ENCODE measurements at regions not wholly inside any gene's neighbourhood (a gene's known extent, or its start where the extent isn't known, plus 50 kb on each side); places are given as distances from the start of the nearest gene placed in this dataset.

- H3K27ac Mint-ChIP-seq = no peak overlapping the region
- no peaks in the 10 kb centered on the region for H3K36me3 Mint-ChIP-seq (ENCODE audit: insufficient read depth)
- no peak overlapping the region for H3K4me3 Mint-ChIP-seq
- H3K9me3 Mint-ChIP-seq = no peaks in the 10 kb centered on the region
- H3K27me3 Mint-ChIP-seq = no peaks in the 10 kb centered on the region
- DNase-seq (no peak), ATAC-seq (replicated peaks) (no peak)
- no peaks in the 10 kb centered on the region for H3K4me1 Mint-ChIP-seq (ENCODE audit: low read depth in 2 of 2)
These were observed 408.8 kb upstream of the CNKSR2 start for GRCh38 chrX:20965270-20966044.

DNA sequence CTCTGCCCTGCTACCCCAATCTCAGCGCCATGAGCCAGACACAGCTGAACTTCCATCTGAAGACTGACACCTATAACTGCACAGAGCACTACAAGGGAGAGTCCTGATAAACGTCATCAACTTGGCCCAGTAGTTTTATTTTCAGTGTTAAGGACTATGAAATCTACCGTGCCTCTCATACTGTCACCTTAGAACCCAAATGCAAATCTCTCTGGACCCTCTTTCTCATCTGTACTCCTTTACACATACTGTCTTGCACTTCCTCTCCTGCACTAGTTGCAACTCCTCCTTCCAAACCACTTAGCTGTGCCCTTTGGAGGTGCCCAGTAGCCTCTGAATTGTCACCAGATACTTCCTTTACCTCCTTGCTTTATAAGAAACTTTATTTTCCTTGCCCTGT, 420.2 kb upstream of the CNKSR2 start:
- no peak for DNase-seq
- H3K27me3 Mint-ChIP-seq = no peaks in the 10 kb centered on the region
- H3K4me1 Mint-ChIP-seq (ENCODE audit: low read depth in 2 of 2) = no peaks in the 10 kb centered on the region
- H3K9me3 Mint-ChIP-seq = no peaks in the 10 kb centered on the region
- H3K4me3 Mint-ChIP-seq = no peak overlapping the region
- no peak overlapping the region for H3K27ac Mint-ChIP-seq
- H3K36me3 Mint-ChIP-seq (ENCODE audit: insufficient read depth) = no peaks in the 10 kb centered on the region
- ATAC-seq (replicated peaks) = no peak

DNA sequence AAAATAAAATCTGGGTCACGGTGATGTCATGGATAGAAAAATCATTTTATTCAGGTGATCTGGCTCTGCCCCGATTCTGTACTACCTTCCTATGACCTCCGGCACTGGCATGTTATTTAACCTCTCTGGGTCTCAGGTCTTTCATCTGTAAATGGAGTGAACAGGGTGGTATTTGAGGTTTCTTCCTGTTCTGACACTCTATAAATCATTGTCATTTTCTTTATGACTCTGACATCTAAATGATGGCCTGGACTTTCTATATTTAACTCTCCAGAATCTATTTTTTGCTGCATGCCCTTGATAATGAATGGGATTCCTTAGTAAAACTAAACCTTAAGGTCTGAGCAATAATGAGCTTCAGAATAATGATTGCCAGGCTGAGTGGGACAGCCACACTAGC, 422.0 kb upstream of the CNKSR2 start:
- no peak overlapping the region for H3K27ac Mint-ChIP-seq
- ATAC-seq (replicated peaks) (no peak), DNase-seq (no peak)
- H3K27me3 Mint-ChIP-seq = no peaks in the 10 kb centered on the region
- H3K4me1 Mint-ChIP-seq (ENCODE audit: low read depth in 2 of 2) = no peaks in the 10 kb centered on the region
- H3K36me3 Mint-ChIP-seq (ENCODE audit: insufficient read depth) = no peaks in the 10 kb centered on the region
- H3K4me3 Mint-ChIP-seq = no peak overlapping the region
- H3K9me3 Mint-ChIP-seq = no peaks in the 10 kb centered on the region

GRCh38 chrX:20951016-20951810, 423.0 kb upstream of the CNKSR2 start:
- no peak for ATAC-seq (replicated peaks)
- no peak overlapping the region for H3K4me3 Mint-ChIP-seq
- no peaks in the 10 kb centered on the region for H3K27me3 Mint-ChIP-seq
- H3K27ac Mint-ChIP-seq = no peak overlapping the region
- DNase-seq = no peak
- H3K9me3 Mint-ChIP-seq = no peaks in the 10 kb centered on the region
- no peaks in the 10 kb centered on the region for H3K4me1 Mint-ChIP-seq (ENCODE audit: low read depth in 2 of 2)
- H3K36me3 Mint-ChIP-seq (ENCODE audit: insufficient read depth) = no peaks in the 10 kb centered on the region

DNA sequence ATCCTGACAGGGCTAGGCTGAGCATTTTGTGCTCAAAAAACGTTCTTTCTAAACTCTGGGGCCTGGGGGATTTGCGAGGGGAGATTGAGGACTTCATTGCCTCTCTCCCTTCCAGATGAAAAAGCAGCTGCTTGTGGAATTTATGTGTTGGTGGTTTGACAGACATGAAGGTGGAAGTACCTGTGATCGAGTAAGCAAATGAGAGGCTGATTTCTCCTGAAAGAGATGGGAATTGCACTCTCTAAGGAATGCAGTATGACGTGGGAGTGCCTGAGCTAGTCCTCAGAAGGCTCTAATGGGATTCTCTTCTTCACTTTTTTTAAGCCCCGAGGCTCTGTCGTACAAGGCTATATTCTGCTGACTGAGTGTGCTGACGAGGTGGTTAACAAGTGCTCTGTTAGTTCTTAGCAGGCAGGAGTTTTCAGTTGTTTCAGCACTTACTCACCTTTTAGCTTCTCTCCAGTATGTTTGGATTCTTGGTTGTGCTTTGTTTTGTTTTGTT, 426.8 kb upstream of the CNKSR2 start:
- Mint-ChIP-seq H3K4me1 (ENCODE audit: low read depth in 2 of 2) (no peaks in the 10 kb centered on the region), H3K36me3 (ENCODE audit: insufficient read depth) (no peaks in the 10 kb centered on the region), H3K27me3 (no peaks in the 10 kb centered on the region), H3K27ac (no peak overlapping the region), H3K4me3 (no peak overlapping the region), H3K9me3 (no peaks in the 10 kb centered on the region)
- DNase-seq (no peak), ATAC-seq (replicated peaks) (no peak)

DNA sequence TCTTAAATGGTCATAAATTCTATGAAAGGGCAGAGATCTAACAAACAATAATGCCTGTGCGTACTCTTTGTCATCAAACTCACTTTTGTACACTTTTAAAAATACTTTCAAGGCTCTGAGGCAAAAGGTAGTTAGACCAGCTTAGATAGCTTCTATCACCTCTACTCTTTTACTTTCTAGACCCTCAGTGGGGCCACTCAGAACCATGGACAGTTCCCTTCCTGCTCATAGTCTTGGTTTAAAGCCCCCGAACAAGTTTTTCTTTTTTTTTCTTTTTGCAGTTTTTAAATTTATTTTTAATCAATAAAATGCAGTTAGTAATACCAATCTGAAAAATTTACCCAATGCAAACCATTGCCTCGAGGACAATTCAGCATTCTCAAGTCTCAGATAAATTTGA, 460.5 kb upstream of the CNKSR2 start:
- H3K4me3 Mint-ChIP-seq = no peak overlapping the region
- no peak overlapping the region for H3K27ac Mint-ChIP-seq
- no peaks in the 10 kb centered on the region for H3K9me3 Mint-ChIP-seq
- DNase-seq (no peak), ATAC-seq (replicated peaks) (no peak)
- no peaks in the 10 kb centered on the region for H3K36me3 Mint-ChIP-seq (ENCODE audit: insufficient read depth)
- H3K4me1 Mint-ChIP-seq (ENCODE audit: low read depth in 2 of 2) = no peaks in the 10 kb centered on the region
- no peaks in the 10 kb centered on the region for H3K27me3 Mint-ChIP-seq

DNA sequence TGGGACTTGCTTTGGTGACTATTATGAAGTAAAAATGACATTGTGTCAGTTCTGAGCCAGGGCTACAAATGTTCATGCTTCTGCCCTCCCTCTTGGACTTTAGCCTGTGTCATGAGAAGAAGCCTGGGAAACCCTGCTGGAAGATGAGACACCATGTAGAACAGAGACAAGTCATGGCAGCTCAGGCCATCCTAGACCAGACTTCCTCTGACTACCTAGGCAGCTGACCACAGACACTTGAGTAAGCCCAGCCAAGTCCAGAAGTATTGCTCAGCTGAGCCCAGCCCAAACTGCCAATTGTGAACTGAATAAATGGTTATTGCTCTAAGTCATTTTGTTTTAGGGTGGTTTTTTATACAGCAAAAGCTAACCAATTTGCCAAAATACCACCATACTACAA, 467.6 kb upstream of the CNKSR2 start:
- Mint-ChIP-seq H3K27ac (no peak overlapping the region), H3K27me3 (no peaks in the 10 kb centered on the region), H3K4me3 (no peak overlapping the region), H3K36me3 (ENCODE audit: insufficient read depth) (no peaks in the 10 kb centered on the region), H3K9me3 (peaks cover 5 to 9% of the 10 kb centered on the region in 2 donors), H3K4me1 (ENCODE audit: low read depth in 2 of 2) (no peaks in the 10 kb centered on the region)
- no peak for ATAC-seq (replicated peaks)
- no peak for DNase-seq

- no peaks in the 10 kb centered on the region for H3K36me3 Mint-ChIP-seq (ENCODE audit: insufficient read depth)
- no peak overlapping the region for H3K27ac Mint-ChIP-seq
- DNase-seq = no peak
- no peaks in the 10 kb centered on the region for H3K27me3 Mint-ChIP-seq
- no peak overlapping the region for H3K4me3 Mint-ChIP-seq
- H3K9me3 Mint-ChIP-seq = no peaks in the 10 kb centered on the region
- H3K4me1 Mint-ChIP-seq (ENCODE audit: low read depth in 2 of 2) = no peaks in the 10 kb centered on the region
- ATAC-seq (replicated peaks) = no peak
These were observed 489.7 kb upstream of the CNKSR2 start for GRCh38 chrX:20884565-20884964.

DNA sequence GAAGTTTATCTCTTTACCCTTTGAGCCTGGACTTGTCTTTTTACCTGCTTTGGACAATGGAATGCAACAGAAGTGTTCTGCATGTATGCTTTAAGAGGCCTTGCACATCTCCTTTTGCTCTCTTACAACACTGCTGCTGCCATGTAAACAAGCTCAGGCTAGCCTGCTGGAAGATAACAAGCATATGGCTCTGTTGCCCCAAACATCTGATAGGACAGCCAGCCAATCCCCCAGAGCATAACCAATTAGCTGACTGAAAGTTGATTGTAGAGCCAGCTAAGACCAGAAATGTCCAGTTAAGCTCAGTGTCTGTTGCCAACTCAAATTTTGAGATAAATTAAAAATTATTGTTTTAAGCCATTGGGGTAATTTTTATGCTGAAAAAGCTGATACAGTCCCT, 510.6 kb upstream of the CNKSR2 start:
- Mint-ChIP-seq H3K4me3 (no peak overlapping the region), H3K9me3 (peaks cover 2 to 15% of the 10 kb centered on the region in 2 donors), H3K27me3 (no peaks in the 10 kb centered on the region), H3K27ac (no peak overlapping the region), H3K4me1 (ENCODE audit: low read depth in 2 of 2) (no peaks in the 10 kb centered on the region), H3K36me3 (ENCODE audit: insufficient read depth) (no peaks in the 10 kb centered on the region)
- DNase-seq = no peak
- ATAC-seq (replicated peaks) = no peak

GRCh38 chrX:20861113-20861512, 513.1 kb upstream of the CNKSR2 start:
- Mint-ChIP-seq H3K9me3 (peaks cover 2 to 15% of the 10 kb centered on the region in 2 donors), H3K27me3 (no peaks in the 10 kb centered on the region), H3K27ac (no peak overlapping the region), H3K4me1 (ENCODE audit: low read depth in 2 of 2) (no peaks in the 10 kb centered on the region), H3K4me3 (no peak overlapping the region), H3K36me3 (ENCODE audit: insufficient read depth) (no peaks in the 10 kb centered on the region)
- DNase-seq = no peak
- no peak for ATAC-seq (replicated peaks)

DNA sequence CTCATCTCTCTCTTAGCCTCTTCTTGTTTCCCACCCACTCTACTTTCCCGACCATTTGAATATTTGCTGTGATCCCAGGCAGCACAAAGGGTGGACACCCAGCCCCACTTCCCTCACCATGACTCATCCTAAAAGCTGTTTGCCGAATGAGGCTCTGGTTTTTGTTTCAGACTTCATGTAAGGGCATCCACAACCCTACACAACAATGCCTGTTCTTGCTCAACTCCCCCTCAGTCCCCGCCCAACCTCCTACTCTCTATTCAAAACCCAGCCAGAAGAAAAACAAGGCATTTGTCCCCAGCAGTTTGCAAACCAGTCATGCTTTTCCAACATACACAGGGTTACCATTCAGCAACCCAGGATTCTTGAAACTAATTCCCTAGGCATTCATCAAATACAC, 516.5 kb upstream of the CNKSR2 start:
- peaks cover 2 to 15% of the 10 kb centered on the region in 2 donors for H3K9me3 Mint-ChIP-seq
- DNase-seq = no peak

GRCh38 chrX:20838477-20838876, 535.7 kb upstream of the CNKSR2 start:
- DNase-seq = no peak
- Mint-ChIP-seq H3K4me1 (ENCODE audit: low read depth in 2 of 2) (no peaks in the 10 kb centered on the region), H3K9me3 (no peaks in the 10 kb centered on the region), H3K27ac (no peak overlapping the region), H3K4me3 (no peak overlapping the region), H3K27me3 (no peaks in the 10 kb centered on the region), H3K36me3 (ENCODE audit: insufficient read depth) (no peaks in the 10 kb centered on the region)
- ATAC-seq (replicated peaks) = no peak

More for the DNA sequence above, 516.5 kb upstream of the CNKSR2 start:
- H3K36me3 Mint-ChIP-seq (ENCODE audit: insufficient read depth) = no peaks in the 10 kb centered on the region
- no peaks in the 10 kb centered on the region for H3K27me3 Mint-ChIP-seq
- H3K4me1 Mint-ChIP-seq (ENCODE audit: low read depth in 2 of 2) = no peaks in the 10 kb centered on the region
- no peak overlapping the region for H3K4me3 Mint-ChIP-seq
- no peak for ATAC-seq (replicated peaks)
- H3K27ac Mint-ChIP-seq = no peak overlapping the region

DNA sequence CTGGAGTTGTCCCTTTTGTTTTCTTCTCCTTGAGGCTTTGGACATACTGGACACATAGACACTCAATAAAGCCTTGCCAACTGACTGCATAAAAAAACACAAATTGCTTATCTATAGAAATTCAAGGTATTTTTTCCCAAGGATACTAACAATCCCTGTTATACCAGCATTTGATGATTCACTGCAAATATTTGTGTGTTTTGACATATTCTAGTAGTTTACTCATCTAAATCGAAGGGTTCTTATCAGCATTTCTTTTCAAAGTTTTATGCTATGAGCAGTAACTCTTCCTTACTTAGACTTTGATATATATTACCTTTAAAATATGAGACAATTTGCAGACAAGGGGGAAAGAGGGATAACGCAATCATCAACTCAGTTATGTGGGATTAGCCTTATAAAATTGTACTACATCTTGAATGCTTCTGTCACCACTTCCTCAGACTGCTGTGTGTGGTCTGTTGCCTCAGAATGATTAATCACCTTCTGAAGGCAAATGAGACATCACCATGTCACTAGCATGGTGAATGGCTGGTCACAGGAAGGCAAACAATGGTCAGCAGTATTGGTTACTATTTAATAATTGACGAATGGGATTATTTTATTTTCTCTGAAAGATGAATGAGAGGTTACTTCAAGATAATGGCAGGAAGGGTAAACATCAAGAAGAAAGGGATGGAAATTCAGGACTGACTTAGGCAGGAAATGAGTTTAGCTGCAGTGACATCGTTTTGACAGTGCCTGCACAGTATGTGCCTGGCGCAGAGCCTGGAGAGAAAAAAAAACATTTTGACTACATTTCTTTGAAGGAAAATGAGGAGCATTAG, 544.3 kb upstream of the CNKSR2 start:
- no peak for ATAC-seq (replicated peaks)
- H3K4me1 Mint-ChIP-seq (ENCODE audit: low read depth in 2 of 2) = no peaks in the 10 kb centered on the region
- H3K36me3 Mint-ChIP-seq (ENCODE audit: insufficient read depth) = no peaks in the 10 kb centered on the region
- no peaks in the 10 kb centered on the region for H3K9me3 Mint-ChIP-seq
- DNase-seq = no peak
- H3K4me3 Mint-ChIP-seq = no peak overlapping the region
- H3K27me3 Mint-ChIP-seq = no peaks in the 10 kb centered on the region
- no peak overlapping the region for H3K27ac Mint-ChIP-seq

All from effector memory CD8-positive, alpha-beta T cell (primary cell).